Liver (tissue), 8 donors: ENCODE measurements at regions not wholly inside any gene's neighbourhood (a gene's known extent, or its start where the extent isn't known, plus 50 kb on each side); places are given as distances from the start of the nearest gene placed in this dataset.

Experiments
- DNase-seq: peaks from one replicate; pipeline ENCODE4 v3.0.0-alpha.2; 2017; ENCODE audit warnings: low spot score
- H3K27ac ChIP-seq, 2 donors: one replicate each; pipeline ENCODE4 v1.7.0; 2013; ENCODE audit warnings: inconsistent platforms in 2 of 2, low read length in 2 of 2, control low read depth in 1 of 2, low read depth in 1 of 2, mild to moderate bottlenecking in 1 of 2
- H3K27me3 ChIP-seq, 4 donors: one replicate each; pipeline versions ENCODE4 v1.6.1 to v1.7.0; 2013; ENCODE audit warnings: low read length in 3 of 4, inconsistent platforms in 1 of 4, mild to moderate bottlenecking in 1 of 4, moderate library complexity in 1 of 4; ENCODE audit not compliant: control insufficient read depth in 4 of 4, insufficient read depth in 4 of 4
- H3K36me3 ChIP-seq, 4 donors: one replicate each; pipeline versions ENCODE4 v1.6.1 to v1.7.0; 2013; ENCODE audit warnings: low read length in 3 of 4, mild to moderate bottlenecking in 3 of 4, low read depth in 1 of 4, moderate library complexity in 1 of 4; ENCODE audit not compliant: control insufficient read depth in 4 of 4, insufficient read depth in 3 of 4
- H3K4me1 ChIP-seq, 4 donors: one replicate each; pipeline versions ENCODE4 v1.6.1 to v1.7.0; 2013; ENCODE audit warnings: low read length in 3 of 4, mild to moderate bottlenecking in 3 of 4, moderate library complexity in 1 of 4; ENCODE audit not compliant: control insufficient read depth in 4 of 4, insufficient read depth in 4 of 4
- H3K4me3 ChIP-seq, 3 donors: one replicate each; pipeline versions ENCODE4 v1.6.1 to v1.7.0; 2013; ENCODE audit warnings: low read length in 3 of 3, control low read depth in 1 of 3, low read depth in 1 of 3, mild to moderate bottlenecking in 1 of 3
- H3K9ac ChIP-seq, 2 donors: one replicate each; pipeline ENCODE4 v1.7.0; 2013; ENCODE audit warnings: low read length in 2 of 2, mild to moderate bottlenecking in 2 of 2, moderate library complexity in 2 of 2, control low read depth in 1 of 2, low read depth in 1 of 2
- H3K9me3 ChIP-seq, 4 donors: one replicate each; pipeline versions ENCODE4 v1.6.1 to v1.7.0; 2013; ENCODE audit warnings: low read length in 3 of 4; ENCODE audit not compliant: control insufficient read depth in 4 of 4
- EGR1 ChIP-seq, 2 donors: IDR thresholded peaks; 2 replicates each; pipeline ENCODE4 v1.6.1; 2016 to 2018; ENCODE audit warnings: antibody characterized with exemption in 2 of 2, low read depth in 2 of 2
- FOXA1 ChIP-seq: IDR thresholded peaks from 2 replicates; pipeline ENCODE4 v1.6.1; 2016; ENCODE audit warnings: antibody characterized with exemption
- FOXA2 ChIP-seq: IDR thresholded peaks from 2 replicates; pipeline ENCODE4 v1.6.1; 2016; ENCODE audit warnings: antibody characterized with exemption
- GABPA ChIP-seq, 2 donors: IDR thresholded peaks in 1 of 2; conservative IDR thresholded peaks in 1 of 2; 2 replicates each; pipeline ENCODE4 v1.6.1; 2016; ENCODE audit warnings: antibody characterized with exemption in 2 of 2, mild to moderate bottlenecking in 1 of 2, moderate library complexity in 1 of 2
- HNF4A ChIP-seq, 2 donors: conservative IDR thresholded peaks; 2 replicates each; pipeline ENCODE4 v1.6.1; 2016; ENCODE audit warnings: antibody characterized with exemption in 2 of 2, mild to moderate bottlenecking in 2 of 2
- HNF4G ChIP-seq: IDR thresholded peaks from 2 replicates; pipeline ENCODE4 v1.6.1; 2016; ENCODE audit warnings: antibody characterized with exemption
- JUND ChIP-seq, 2 donors: IDR thresholded peaks; 2 replicates each; pipeline ENCODE4 v1.6.1; 2016; ENCODE audit warnings: antibody characterized with exemption in 2 of 2
- NR2F2 ChIP-seq: IDR thresholded peaks from 2 replicates; pipeline ENCODE4 v1.6.1; 2016; ENCODE audit warnings: antibody characterized with exemption
- RAD21 ChIP-seq, 2 donors: IDR thresholded peaks; 2 replicates each; pipeline ENCODE4 v1.6.1; 2016; ENCODE audit warnings: antibody characterized with exemption in 2 of 2, mild to moderate bottlenecking in 2 of 2
- RXRA ChIP-seq, 2 donors: IDR thresholded peaks; 2 replicates each; pipeline ENCODE4 v1.6.1; 2017 to 2018; ENCODE audit warnings: antibody characterized with exemption in 2 of 2, mild to moderate bottlenecking in 1 of 2
- SP1 ChIP-seq: IDR thresholded peaks from 2 replicates; pipeline ENCODE4 v1.6.1; 2018; ENCODE audit warnings: antibody characterized with exemption, mild to moderate bottlenecking
- TAF1 ChIP-seq: conservative IDR thresholded peaks from 2 replicates; pipeline ENCODE4 v1.6.1; 2016; ENCODE audit warnings: antibody characterized with exemption, mild to moderate bottlenecking
- YY1 ChIP-seq: IDR thresholded peaks from 2 replicates; pipeline ENCODE4 v1.6.1; 2016; ENCODE audit warnings: antibody characterized with exemption, mild to moderate bottlenecking
- WGBS: extraction: QIAGEN DNeasy Blood & Tissue Kit; methylation state at CpG from one replicate; pipeline ENCODE4 v1.1.7; 2013; 5-methylcytosine and 5-hydroxymethylcytosine counted together
- TF ChIP-seq, protein P1 (sequence below): IDR thresholded peaks from 2 replicates; pipeline ENCODE4 v1.6.1; 2016; ENCODE audit warnings: antibody characterized with exemption
- TF ChIP-seq, protein P2 (sequence below): IDR thresholded peaks from 2 replicates; pipeline ENCODE4 v1.6.1; 2016; ENCODE audit warnings: antibody characterized with exemption
- TF ChIP-seq, protein P3 (sequence below): IDR thresholded peaks from 2 replicates; pipeline ENCODE4 v1.6.1; 2016; ENCODE audit warnings: antibody characterized with exemption, mild to moderate bottlenecking
- TF ChIP-seq, protein P4 (sequence below): fragments of 150-350 bp; IDR thresholded peaks from 2 replicates; pipeline ENCODE4 v1.5.1; 2017; ENCODE audit warnings: improper control_type of control experiment, low read depth, low read length; ENCODE audit not compliant: missing input control
- TF ChIP-seq, protein P5 (sequence below): IDR thresholded peaks from 2 replicates; pipeline ENCODE4 v1.6.1; 2016; ENCODE audit warnings: antibody characterized with exemption
- donor health status: healthy.
- donor health status: healthy.
- donor health status: healthy.
- donor health status: healthy.
- donor health status: healthy.

DNA sequence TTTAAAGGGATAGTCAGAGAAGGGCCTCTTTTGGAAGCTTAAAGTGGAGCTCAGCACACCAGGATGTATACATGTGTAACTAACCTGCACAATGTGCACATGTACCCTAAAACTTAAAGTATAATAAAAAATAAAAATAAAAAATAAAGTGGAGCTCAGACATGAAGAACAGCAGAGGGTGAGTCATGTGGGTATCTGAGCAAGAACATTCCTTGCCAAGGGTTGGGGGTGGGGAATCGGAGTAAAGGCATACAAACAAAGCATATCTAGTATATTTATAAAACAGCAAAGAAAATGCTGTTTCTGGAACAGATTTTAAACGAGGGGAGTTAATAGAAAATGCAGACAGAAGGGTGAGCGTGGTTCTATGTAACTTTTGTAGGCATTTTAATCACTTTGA lies 562.6 kb upstream of the ANO3 start:
- Histone ChIP-seq H3K9me3 (no peaks in the 10 kb centered on the region), H3K4me1 (no peaks in the 10 kb centered on the region), H3K9ac (no peak overlapping the region), H3K36me3 (no peaks in the 10 kb centered on the region), H3K4me3 (no peak overlapping the region), H3K27me3 (peaks cover 0 to 2% (median 0%) of the 10 kb centered on the region in 4 donors), H3K27ac (no peak overlapping the region)
- DNase-seq, result no peak
- TF ChIP-seq FOXA1, result no peak
- TF ChIP-seq RXRA (IDR thresholded peaks at IDR 0.05), result no peak
- no peak for TF ChIP-seq NR2F2
- TF ChIP-seq, protein P1, sequence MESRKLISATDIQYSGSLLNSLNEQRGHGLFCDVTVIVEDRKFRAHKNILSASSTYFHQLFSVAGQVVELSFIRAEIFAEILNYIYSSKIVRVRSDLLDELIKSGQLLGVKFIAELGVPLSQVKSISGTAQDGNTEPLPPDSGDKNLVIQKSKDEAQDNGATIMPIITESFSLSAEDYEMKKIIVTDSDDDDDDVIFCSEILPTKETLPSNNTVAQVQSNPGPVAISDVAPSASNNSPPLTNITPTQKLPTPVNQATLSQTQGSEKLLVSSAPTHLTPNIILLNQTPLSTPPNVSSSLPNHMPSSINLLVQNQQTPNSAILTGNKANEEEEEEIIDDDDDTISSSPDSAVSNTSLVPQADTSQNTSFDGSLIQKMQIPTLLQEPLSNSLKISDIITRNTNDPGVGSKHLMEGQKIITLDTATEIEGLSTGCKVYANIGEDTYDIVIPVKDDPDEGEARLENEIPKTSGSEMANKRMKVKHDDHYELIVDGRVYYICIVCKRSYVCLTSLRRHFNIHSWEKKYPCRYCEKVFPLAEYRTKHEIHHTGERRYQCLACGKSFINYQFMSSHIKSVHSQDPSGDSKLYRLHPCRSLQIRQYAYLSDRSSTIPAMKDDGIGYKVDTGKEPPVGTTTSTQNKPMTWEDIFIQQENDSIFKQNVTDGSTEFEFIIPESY, result no peak
- TF ChIP-seq FOXA2, result no peak
- TF ChIP-seq TAF1, result no peak
- TF ChIP-seq SP1, result no peak
- no peak for TF ChIP-seq GABPA (IDR thresholded peaks at IDR 0.05 in 1 of 2, conservative IDR thresholded peaks at IDR 0.05 in 1 of 2)
- TF ChIP-seq, protein P2, sequence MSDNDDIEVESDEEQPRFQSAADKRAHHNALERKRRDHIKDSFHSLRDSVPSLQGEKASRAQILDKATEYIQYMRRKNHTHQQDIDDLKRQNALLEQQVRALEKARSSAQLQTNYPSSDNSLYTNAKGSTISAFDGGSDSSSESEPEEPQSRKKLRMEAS, result no peak
- TF ChIP-seq YY1, result no peak
- no peak for TF ChIP-seq HNF4A (conservative IDR thresholded peaks at IDR 0.05)
- TF ChIP-seq, protein P3, sequence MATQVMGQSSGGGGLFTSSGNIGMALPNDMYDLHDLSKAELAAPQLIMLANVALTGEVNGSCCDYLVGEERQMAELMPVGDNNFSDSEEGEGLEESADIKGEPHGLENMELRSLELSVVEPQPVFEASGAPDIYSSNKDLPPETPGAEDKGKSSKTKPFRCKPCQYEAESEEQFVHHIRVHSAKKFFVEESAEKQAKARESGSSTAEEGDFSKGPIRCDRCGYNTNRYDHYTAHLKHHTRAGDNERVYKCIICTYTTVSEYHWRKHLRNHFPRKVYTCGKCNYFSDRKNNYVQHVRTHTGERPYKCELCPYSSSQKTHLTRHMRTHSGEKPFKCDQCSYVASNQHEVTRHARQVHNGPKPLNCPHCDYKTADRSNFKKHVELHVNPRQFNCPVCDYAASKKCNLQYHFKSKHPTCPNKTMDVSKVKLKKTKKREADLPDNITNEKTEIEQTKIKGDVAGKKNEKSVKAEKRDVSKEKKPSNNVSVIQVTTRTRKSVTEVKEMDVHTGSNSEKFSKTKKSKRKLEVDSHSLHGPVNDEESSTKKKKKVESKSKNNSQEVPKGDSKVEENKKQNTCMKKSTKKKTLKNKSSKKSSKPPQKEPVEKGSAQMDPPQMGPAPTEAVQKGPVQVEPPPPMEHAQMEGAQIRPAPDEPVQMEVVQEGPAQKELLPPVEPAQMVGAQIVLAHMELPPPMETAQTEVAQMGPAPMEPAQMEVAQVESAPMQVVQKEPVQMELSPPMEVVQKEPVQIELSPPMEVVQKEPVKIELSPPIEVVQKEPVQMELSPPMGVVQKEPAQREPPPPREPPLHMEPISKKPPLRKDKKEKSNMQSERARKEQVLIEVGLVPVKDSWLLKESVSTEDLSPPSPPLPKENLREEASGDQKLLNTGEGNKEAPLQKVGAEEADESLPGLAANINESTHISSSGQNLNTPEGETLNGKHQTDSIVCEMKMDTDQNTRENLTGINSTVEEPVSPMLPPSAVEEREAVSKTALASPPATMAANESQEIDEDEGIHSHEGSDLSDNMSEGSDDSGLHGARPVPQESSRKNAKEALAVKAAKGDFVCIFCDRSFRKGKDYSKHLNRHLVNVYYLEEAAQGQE, result no peak
- no peak for TF ChIP-seq RAD21 (IDR thresholded peaks at IDR 0.05)
- TF ChIP-seq, protein P4, sequence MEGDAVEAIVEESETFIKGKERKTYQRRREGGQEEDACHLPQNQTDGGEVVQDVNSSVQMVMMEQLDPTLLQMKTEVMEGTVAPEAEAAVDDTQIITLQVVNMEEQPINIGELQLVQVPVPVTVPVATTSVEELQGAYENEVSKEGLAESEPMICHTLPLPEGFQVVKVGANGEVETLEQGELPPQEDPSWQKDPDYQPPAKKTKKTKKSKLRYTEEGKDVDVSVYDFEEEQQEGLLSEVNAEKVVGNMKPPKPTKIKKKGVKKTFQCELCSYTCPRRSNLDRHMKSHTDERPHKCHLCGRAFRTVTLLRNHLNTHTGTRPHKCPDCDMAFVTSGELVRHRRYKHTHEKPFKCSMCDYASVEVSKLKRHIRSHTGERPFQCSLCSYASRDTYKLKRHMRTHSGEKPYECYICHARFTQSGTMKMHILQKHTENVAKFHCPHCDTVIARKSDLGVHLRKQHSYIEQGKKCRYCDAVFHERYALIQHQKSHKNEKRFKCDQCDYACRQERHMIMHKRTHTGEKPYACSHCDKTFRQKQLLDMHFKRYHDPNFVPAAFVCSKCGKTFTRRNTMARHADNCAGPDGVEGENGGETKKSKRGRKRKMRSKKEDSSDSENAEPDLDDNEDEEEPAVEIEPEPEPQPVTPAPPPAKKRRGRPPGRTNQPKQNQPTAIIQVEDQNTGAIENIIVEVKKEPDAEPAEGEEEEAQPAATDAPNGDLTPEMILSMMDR, result no peak
- TF ChIP-seq JUND (IDR thresholded peaks at IDR 0.05), result no peak
- TF ChIP-seq HNF4G, result no peak
- no peak for TF ChIP-seq EGR1 (IDR thresholded peaks at IDR 0.05; ENCODE audit: low read depth in 2 of 2)
- TF ChIP-seq, protein P5, sequence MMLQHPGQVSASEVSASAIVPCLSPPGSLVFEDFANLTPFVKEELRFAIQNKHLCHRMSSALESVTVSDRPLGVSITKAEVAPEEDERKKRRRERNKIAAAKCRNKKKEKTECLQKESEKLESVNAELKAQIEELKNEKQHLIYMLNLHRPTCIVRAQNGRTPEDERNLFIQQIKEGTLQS, result no peak
- 53% methylated on average over 3 of the region's 3 CpGs for WGBS
